NCI-H1930 (cell line): ENCODE measurements at regions not wholly inside any gene's neighbourhood (a gene's known extent, or its start where the extent isn't known, plus 50 kb on each side); places are given as distances from the start of the nearest gene placed in this dataset.
"Not testable (repeated sequence)": the region's sequence is repeated elsewhere in the genome, so short reads cannot be mapped to it uniquely, and the experiment has no call there.

Source experiments
- DNase-seq, 2 experiments: peaks; one replicate each; lab custom pipeline; 2025; lab: John Stamatoyannopoulos, UW

GRCh38 chr1:118564961-118565703 lies 380.1 kb upstream of the SPAG17 start:
- no peak for DNase-seq

GRCh38 chr1:118563981-118564951 lies 379.2 kb upstream of the SPAG17 start:
- DNase-seq: no peak

DNA sequence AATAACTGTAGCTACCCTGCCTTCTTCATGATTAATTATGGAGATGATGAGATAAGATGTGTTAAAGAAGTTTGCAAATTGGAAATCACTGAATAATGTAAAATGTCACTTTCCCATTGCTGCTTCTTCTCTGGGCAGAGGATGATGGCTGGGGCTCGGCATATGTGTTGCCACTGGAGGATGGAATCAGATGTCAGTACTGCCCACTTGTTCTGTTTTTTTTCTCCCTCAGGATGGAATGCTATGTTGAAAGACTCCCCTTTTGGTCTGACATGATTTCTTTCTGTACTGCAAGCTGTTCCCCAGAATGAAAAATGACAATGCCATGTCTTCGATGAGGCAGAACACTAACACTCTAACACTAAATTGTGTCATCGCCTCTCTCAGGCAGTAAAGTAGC lies 373.9 kb upstream of the SPAG17 start:
- no peak for DNase-seq

DNA sequence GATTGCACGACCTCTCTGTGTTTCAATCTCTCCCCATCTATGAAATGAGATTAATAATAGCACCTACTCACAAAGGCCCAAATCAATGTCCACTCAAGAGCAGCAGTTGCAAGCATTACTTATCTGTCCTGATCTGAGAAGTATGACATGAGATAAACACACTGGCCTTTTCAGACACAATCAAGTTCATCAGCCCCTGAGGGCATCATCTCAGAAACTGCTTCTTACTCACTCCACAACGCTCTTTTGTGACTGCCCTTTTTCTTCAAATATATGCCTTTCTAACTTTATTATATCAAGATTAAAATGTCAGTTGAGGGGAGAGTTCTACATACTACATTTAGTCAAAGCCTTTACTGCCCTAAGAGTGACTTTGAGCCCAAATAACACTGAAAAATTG lies 371.9 kb upstream of the SPAG17 start:
- no peak for DNase-seq

GRCh38 chr1:118555638-118556037 lies 370.6 kb upstream of the SPAG17 start:
- DNase-seq: no peak

DNA sequence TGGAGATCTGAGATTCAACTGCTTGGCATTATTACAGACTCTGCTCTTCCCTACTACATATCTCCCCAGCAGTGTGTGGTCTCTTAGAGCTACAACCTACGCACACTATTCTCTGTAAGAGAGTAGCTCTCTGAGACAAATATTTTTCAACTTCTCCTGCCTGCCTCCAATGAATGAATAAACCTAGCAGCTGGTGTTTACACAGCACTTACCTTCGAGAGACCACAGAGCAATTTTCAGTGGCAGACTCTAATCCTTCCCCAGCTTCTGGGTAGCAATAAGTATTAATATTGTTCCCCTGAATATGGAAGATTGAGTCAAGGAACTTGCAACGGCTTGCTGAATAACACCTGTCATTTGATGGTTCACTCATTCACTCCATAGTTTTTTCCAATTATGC lies 350.9 kb upstream of the SPAG17 start:
- DNase-seq: no peak

DNA sequence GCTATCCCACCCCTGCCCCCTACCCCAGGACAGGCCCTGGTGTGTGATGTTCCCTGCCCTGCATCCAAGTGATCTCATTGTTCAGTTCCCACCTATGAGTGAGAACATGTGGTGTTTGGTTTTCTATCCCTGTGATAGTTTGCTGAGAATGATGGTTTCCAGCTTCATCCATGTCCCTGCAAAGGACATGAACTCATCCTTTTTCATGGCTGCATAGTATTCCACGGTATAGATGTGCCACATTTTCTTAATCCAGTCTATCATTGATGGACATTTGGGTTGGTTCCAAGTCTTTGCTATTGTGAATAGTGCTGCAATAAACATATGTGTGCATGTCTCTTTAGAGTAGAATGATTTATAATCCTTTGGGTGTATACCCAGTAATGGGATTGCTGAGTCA lies 326.9 kb upstream of the SPAG17 start:
- DNase-seq: not testable (repeated sequence)

DNA sequence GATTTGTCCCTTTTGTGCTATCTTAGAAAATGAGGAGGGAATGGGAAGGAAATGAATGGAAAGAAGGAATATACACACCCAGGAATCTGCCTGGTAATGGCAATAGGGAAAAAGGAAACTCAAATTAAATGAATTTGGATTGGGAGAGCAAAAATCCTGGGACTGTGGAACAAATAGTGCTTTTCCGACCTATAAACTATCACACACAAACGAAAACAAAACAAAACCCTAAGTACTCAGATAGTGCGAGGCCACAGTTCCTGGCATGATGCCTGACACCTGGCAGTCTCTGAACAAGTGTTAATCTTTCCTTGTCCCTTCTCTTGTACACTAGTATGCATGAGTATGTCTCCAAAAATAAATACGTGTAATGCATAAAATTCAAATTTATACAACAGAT lies 319.8 kb upstream of the SPAG17 start:
- DNase-seq: no peak

- no peak for DNase-seq
Observed at GRCh38 chr1:118504221-118504644, 319.2 kb upstream of the SPAG17 start.

GRCh38 chr1:118503752-118504151 lies 318.7 kb upstream of the SPAG17 start:
- no peak for DNase-seq

- no peak for DNase-seq
Observed at GRCh38 chr1:118494998-118495397, 310.0 kb upstream of the SPAG17 start.

GRCh38 chr1:118488787-118489186 lies 303.8 kb upstream of the SPAG17 start:
- DNase-seq: no peak

- no peak for DNase-seq
Observed at GRCh38 chr1:118487932-118488331, 302.9 kb upstream of the SPAG17 start.

DNA sequence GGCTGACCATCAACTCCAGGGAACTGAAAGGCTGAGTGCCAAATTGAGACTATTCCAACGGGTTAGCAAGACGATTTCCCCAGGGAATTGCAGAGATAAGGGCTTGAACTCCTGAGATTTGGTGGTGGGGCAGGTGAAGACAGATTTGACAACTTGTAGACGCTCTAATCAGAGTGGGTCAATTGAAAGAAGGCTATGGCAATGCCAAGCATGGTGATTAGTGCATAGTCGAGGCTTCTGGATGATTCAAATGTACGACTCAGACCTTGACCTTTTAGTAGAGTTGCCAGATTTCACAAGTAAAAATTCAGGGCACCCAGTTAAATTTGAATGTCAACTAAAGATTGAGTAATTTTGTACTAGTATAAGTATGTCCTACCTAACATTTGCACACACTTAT lies 302.1 kb upstream of the SPAG17 start:
- no peak for DNase-seq

GRCh38 chr1:118486199-118486598 lies 301.2 kb upstream of the SPAG17 start:
- DNase-seq: no peak

DNA sequence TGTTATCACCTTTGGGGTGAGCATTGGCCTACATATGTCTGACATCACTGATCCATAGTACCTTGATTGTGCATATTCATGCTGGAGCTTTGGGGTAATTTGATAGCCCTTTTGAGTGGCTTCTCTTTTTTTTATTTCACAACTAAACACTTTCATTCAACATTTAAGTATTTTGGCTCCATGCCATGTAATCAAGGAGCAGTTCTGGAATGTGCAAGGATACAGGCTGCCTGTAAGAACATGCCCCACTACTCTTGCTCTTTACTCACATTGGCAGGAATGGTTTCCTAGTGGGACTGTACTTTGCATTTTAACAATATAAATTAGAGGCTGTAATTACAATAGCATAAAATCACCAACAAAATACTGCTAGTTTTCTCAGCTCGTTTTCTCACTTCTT lies 300.7 kb upstream of the SPAG17 start:
- DNase-seq: no peak

DNA sequence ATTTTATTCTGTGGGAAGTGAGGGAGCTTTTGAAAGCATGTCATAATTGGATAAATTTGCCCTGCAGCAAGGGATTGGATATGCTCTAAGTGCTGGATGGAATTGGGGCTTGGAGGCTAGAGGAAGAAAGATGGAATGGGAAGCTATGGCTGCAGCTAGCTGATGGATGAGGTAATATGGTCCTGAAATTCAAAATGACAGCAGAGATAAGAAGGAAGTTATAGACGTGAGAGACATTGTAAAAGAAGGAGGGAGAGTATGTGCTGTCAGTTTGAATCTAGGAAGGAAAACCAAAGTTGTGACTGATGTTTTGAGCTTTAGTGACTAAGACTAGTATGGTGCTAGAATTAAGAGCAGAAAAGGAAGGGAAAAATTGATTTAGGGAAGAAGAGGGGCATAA lies 299.9 kb upstream of the SPAG17 start:
- DNase-seq: no peak

GRCh38 chr1:118483245-118484006 lies 298.4 kb upstream of the SPAG17 start:
- DNase-seq: no peak

GRCh38 chr1:118481126-118481525 lies 296.1 kb upstream of the SPAG17 start:
- DNase-seq: peak in 1 of 2 experiments; percentile 52

- peak; percentile 50 to 73 for DNase-seq
Observed at GRCh38 chr1:118479351-118479750, 294.3 kb upstream of the SPAG17 start.

DNA sequence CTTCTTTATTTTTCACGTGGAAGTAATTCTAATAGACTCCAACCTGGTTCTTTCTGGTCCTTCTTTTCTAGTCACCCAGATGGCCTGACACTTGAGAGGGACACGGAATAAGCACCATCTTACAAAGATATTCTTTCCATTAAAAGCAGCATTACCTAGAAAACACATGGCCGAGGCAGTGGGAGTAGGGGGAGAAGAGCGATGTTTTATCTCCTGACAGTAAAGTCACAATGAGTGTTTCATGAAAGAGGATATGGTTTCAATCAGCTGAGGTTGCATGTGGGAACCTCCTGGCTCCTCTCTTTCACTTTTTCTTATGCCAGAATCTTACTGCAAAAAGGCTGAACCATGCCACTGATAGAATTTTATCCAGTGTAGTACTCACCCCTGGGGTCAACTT lies 288.8 kb upstream of the SPAG17 start:
- no peak for DNase-seq

DNA sequence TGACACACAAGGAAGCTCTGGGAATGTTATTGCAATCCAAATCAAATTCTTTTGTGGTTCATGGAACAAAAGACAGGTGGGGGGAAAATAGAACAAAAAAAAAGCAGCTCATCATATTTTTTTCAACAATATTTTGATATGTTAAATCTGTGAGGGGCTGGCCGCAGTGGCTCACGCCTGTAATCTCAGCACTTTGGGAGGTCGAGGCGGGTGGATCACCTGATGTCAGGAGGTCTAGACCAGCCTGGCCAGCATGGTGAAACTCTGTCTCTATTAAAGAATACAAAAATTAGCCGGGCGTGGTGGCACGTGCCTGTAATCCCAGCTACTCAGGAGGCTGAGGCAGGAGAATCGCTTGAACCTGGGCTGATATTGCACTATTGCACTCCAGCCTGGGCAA lies 279.4 kb upstream of the SPAG17 start:
- not testable (repeated sequence) for DNase-seq
